CD4-positive, alpha-beta T cell (primary cell): ENCODE measurements at regions not wholly inside any gene's neighbourhood (a gene's known extent, or its start where the extent isn't known, plus 50 kb on each side); places are given as distances from the start of the nearest gene placed in this dataset.

Experiments
- ATAC-seq: fragments of 200-7000 bp; cut with Tn5 transposase; one replicate; pipeline ENCODE4 v1.10.0; 2022; ENCODE audit warnings: mild to moderate bottlenecking; ENCODE audit not compliant: poor library complexity
- CTCF ChIA-PET: fragments of 350-600 bp; sonication (Branson Sonifier 250); formaldehyde crosslinking; loops from one replicate; lab custom pipeline; 2021; ENCODE audit warnings: antibody characterized with exemption, inconsistent platforms; lab: Charles Lee
- POLR2A ChIA-PET: fragments of 350-600 bp; sonication (Branson Sonifier 250); formaldehyde crosslinking; loops from one replicate; lab custom pipeline; 2021; ENCODE audit warnings: antibody characterized with exemption, inconsistent platforms; lab: Charles Lee
- DNase-seq, 14 experiments: peaks; one replicate each; pipeline ENCODE4 v3.0.0-alpha.2; 2013 to 2020; ENCODE audit warnings: mixed read lengths in 2 of 14
- H3K27ac ChIP-seq, 2 donors: one replicate each; pipeline versions ENCODE4 v1.5.1 to v1.7.0; 2013; ENCODE audit warnings: low read length in 2 of 2, low read depth in 1 of 2, mild to moderate bottlenecking in 1 of 2
- H3K27me3 ChIP-seq, 2 experiments: 1 replicate in 1 of 2; 2 replicates in 1 of 2; pipeline versions ENCODE4 v1.6.1 to v1.7.0; 2013; ENCODE audit warnings: low read length in 2 of 2, control low read depth in 1 of 2, mild to moderate bottlenecking in 1 of 2, moderate library complexity in 1 of 2; ENCODE audit not compliant: insufficient read depth in 2 of 2, control insufficient read depth in 1 of 2
- H3K36me3 ChIP-seq: one replicate; pipeline ENCODE4 v1.6.1; 2013; ENCODE audit warnings: low read length, control low read depth; ENCODE audit not compliant: insufficient read depth
- H3K4me1 ChIP-seq: one replicate; pipeline ENCODE4 v1.6.1; 2013; ENCODE audit warnings: low read length, control low read depth; ENCODE audit not compliant: insufficient read depth
- H3K4me3 ChIP-seq: one replicate; pipeline ENCODE4 v1.5.1; 2013; ENCODE audit warnings: mild to moderate bottlenecking, low read length, moderate library complexity
- H3K9me3 ChIP-seq, 2 experiments: 1 replicate in 1 of 2; 2 replicates in 1 of 2; pipeline versions ENCODE4 v1.6.1 to v1.7.0; 2013; ENCODE audit warnings: low read length in 2 of 2, mild to moderate bottlenecking in 2 of 2, control low read depth in 1 of 2, moderate library complexity in 1 of 2; ENCODE audit not compliant: control insufficient read depth in 1 of 2, insufficient read depth in 1 of 2
- H3K27ac Mint-ChIP-seq: one replicate; pipeline ENCODE4 v1.8.0; 2020; ENCODE audit warnings: mixed read lengths
- H3K27me3 Mint-ChIP-seq: one replicate; pipeline ENCODE4 v1.8.0; 2021; ENCODE audit warnings: mixed read lengths
- H3K36me3 Mint-ChIP-seq: one replicate; pipeline ENCODE4 v1.8.0; 2021; ENCODE audit warnings: low read depth, mixed read lengths
- H3K4me1 Mint-ChIP-seq: one replicate; pipeline ENCODE4 v1.8.0; 2021; ENCODE audit warnings: low read depth, mixed read lengths
- H3K4me3 Mint-ChIP-seq: one replicate; pipeline ENCODE4 v1.8.0; 2020; ENCODE audit warnings: mild to moderate bottlenecking, mixed read lengths
- H3K9me3 Mint-ChIP-seq: one replicate; pipeline ENCODE4 v1.8.0; 2020; ENCODE audit warnings: mixed read lengths
- intact Hi-C, 2 experiments: fragments of 100-400 bp; cut with DNase I in 1 of 2; cut with micrococcal nuclease in 1 of 2; formaldehyde crosslinking; loops; one replicate each; pipeline versions ENCODE4 v1.15.1 to v1.9.0; 2023 to 2025; cut with DNase I, micrococcal nuclease
- TF ChIP-seq, protein P1 (sequence below): fragments of 200-600 bp; IDR thresholded peaks from one replicate; pipeline ENCODE4 v1.8.0; 2022; ENCODE audit warnings: antibody characterized with exemption, mild to moderate bottlenecking

- Histone ChIP-seq H3K4me1 (no peaks in the 10 kb centered on the region), H3K4me3 (no peak overlapping the region), H3K27me3 (no peaks in the 10 kb centered on the region), H3K9me3 (peaks cover 0 to 12% of the 10 kb centered on the region in 2 experiments), H3K27ac (no peak overlapping the region), H3K36me3 (no peaks in the 10 kb centered on the region)
- Mint-ChIP-seq H3K27ac (no peak overlapping the region), H3K4me1 (no peaks in the 10 kb centered on the region), H3K9me3 (peaks cover 2% of the 10 kb centered on the region), H3K4me3 (no peak overlapping the region), H3K27me3 (no peaks in the 10 kb centered on the region), H3K36me3 (no peaks in the 10 kb centered on the region)
- ChIA-PET POLR2A (no interaction called here), CTCF (no interaction called here)
- TF ChIP-seq, protein P1, sequence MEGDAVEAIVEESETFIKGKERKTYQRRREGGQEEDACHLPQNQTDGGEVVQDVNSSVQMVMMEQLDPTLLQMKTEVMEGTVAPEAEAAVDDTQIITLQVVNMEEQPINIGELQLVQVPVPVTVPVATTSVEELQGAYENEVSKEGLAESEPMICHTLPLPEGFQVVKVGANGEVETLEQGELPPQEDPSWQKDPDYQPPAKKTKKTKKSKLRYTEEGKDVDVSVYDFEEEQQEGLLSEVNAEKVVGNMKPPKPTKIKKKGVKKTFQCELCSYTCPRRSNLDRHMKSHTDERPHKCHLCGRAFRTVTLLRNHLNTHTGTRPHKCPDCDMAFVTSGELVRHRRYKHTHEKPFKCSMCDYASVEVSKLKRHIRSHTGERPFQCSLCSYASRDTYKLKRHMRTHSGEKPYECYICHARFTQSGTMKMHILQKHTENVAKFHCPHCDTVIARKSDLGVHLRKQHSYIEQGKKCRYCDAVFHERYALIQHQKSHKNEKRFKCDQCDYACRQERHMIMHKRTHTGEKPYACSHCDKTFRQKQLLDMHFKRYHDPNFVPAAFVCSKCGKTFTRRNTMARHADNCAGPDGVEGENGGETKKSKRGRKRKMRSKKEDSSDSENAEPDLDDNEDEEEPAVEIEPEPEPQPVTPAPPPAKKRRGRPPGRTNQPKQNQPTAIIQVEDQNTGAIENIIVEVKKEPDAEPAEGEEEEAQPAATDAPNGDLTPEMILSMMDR: no peak
- ATAC-seq (no peak), DNase-seq (no peak)
- intact Hi-C loops: no loop called here
Measured at GRCh38 chr20:21867353-21867752, 161.9 kb downstream of the PAX1 start.

GRCh38 chr20:21862956-21863355 is 157.5 kb downstream of the PAX1 start:
- Mint-ChIP-seq H3K9me3 (peaks cover 10% of the 10 kb centered on the region), H3K27ac (no peak overlapping the region), H3K27me3 (no peaks in the 10 kb centered on the region), H3K4me3 (no peak overlapping the region), H3K4me1 (no peaks in the 10 kb centered on the region), H3K36me3 (no peaks in the 10 kb centered on the region)
- ChIA-PET CTCF (interaction anchor here (0.6 kb wide), 1 partner anchor 21 kb away, joined by 3 read pairs; no protein-coding TSS in a partner anchor), POLR2A (no interaction called here)
- H3K9me3 ChIP-seq: peaks cover 0 to 19% of the 10 kb centered on the region in 2 experiments
- intact Hi-C loops: no loop called here
- H3K36me3 ChIP-seq: no peaks in the 10 kb centered on the region
- no peaks in the 10 kb centered on the region for H3K27me3 ChIP-seq
- TF ChIP-seq, protein P1: no peak
- no peak for DNase-seq
- ATAC-seq: no peak
- H3K4me1 ChIP-seq: no peaks in the 10 kb centered on the region
- no peak overlapping the region for H3K27ac ChIP-seq
- H3K4me3 ChIP-seq: no peak overlapping the region

DNA sequence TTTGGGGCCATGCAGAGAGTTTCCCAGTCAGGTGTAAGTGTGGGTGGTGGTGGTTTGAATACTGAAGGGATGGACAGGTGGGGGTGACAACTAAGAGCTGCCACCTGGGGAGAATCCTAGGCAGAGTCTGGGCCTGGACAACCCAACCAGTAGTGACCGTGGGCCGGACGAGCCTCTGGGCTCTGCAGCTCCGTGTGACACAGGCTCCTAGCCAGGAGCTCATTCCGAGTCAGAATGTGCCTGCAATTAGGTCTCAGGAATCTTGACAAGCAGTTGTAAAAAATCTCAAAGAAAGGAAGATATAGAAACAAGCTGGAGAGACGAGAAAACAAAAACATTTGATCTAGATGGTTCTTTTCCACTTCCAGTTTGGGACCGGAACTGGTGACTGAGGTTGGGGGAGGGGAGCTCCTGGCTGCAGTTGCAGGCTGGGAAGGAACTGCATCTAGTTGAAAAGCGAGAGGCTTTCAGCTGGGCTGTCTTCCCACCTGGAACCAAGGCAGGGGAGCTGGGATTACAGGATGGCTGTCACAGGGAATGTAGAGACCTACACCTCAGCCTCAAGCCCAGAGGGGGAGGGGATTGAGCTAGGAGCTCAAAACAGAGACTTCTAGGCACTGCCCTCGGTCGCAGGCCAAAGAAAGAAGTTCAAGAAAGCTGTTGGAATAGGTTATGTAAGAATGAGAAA is 156.9 kb downstream of the PAX1 start:
- Histone ChIP-seq H3K36me3 (no peaks in the 10 kb centered on the region), H3K4me3 (no peak overlapping the region), H3K27me3 (no peaks in the 10 kb centered on the region), H3K27ac (no peak overlapping the region), H3K4me1 (no peaks in the 10 kb centered on the region), H3K9me3 (peaks cover 0 to 19% of the 10 kb centered on the region in 2 experiments)
- ChIA-PET POLR2A (no interaction called here), CTCF (interaction anchor here (0.6 kb wide), 1 partner anchor 21 kb away, joined by 3 read pairs; no protein-coding TSS in a partner anchor)
- Mint-ChIP-seq H3K36me3 (no peaks in the 10 kb centered on the region), H3K4me3 (no peak overlapping the region), H3K4me1 (no peaks in the 10 kb centered on the region), H3K27ac (no peak overlapping the region), H3K9me3 (peaks cover 13% of the 10 kb centered on the region), H3K27me3 (no peaks in the 10 kb centered on the region)
- no peak for DNase-seq
- intact Hi-C loops: no loop called here
- no peak for ATAC-seq
- TF ChIP-seq, protein P1: no peak
